ENCODE measurements at regions not wholly inside any gene's neighbourhood (a gene's known extent, or its start where the extent isn't known, plus 50 kb on each side); places are given as distances from the start of the nearest gene placed in this dataset.

DNA sequence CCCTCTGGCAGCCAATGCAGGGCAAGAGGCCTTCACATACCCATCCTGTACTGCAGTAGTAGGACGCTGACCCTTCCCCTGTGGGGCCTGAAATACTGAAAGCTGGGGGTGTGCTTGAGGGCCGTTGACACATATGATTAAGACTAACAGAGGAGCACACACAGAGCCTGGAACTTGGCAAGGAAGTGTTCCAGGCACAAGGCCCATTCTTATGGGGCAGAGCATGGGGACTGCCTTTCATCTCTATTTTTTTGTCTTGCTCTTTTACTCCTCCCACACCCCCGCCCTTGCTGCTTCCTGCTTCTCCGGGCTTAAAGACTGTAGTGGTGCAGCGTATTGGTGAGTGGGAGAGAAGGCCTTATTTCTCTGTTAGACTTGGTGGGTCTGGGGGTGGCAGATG lies 137.4 kb downstream of the BACH1 start:
- Histone ChIP-seq H3K4me3 (ENCODE audit: low read length) (no peak overlapping the region), H3K27ac (ENCODE audit: low read length) (no peak overlapping the region), H3K9me3 (ENCODE audit: control insufficient read depth, insufficient read depth, low read length) (no peaks in the 10 kb centered on the region), H3K4me1 (ENCODE audit: control insufficient read depth, insufficient read depth, low read length) (no peaks in the 10 kb centered on the region), H3K36me3 (ENCODE audit: control insufficient read depth, insufficient read depth, low read length) (no peaks in the 10 kb centered on the region), H3K27me3 (ENCODE audit: control insufficient read depth, insufficient read depth, low read length) (no peaks in the 10 kb centered on the region)
- H3K9me3 Mint-ChIP-seq = no peaks in the 10 kb centered on the region
- intact Hi-C loops (cut with micrococcal nuclease) = no loop called here
- H3K27me3 Mint-ChIP-seq (ENCODE audit: low read depth in 2 of 2) = no peaks in the 10 kb centered on the region
- H3K27ac Mint-ChIP-seq = peak overlapping the region in 1 of 2 donors; percentile 41
- 96% methylated on average over 4 of the region's 5 CpGs for WGBS (ENCODE audit: insufficient coverage)
- H3K36me3 Mint-ChIP-seq = no peaks in the 10 kb centered on the region
- TF ChIP-seq, protein P1, sequence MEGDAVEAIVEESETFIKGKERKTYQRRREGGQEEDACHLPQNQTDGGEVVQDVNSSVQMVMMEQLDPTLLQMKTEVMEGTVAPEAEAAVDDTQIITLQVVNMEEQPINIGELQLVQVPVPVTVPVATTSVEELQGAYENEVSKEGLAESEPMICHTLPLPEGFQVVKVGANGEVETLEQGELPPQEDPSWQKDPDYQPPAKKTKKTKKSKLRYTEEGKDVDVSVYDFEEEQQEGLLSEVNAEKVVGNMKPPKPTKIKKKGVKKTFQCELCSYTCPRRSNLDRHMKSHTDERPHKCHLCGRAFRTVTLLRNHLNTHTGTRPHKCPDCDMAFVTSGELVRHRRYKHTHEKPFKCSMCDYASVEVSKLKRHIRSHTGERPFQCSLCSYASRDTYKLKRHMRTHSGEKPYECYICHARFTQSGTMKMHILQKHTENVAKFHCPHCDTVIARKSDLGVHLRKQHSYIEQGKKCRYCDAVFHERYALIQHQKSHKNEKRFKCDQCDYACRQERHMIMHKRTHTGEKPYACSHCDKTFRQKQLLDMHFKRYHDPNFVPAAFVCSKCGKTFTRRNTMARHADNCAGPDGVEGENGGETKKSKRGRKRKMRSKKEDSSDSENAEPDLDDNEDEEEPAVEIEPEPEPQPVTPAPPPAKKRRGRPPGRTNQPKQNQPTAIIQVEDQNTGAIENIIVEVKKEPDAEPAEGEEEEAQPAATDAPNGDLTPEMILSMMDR (IDR thresholded peaks at IDR 0.05) = no peak
- DNase-seq = peak in 1 of 2 donors; percentile 60
- H3K4me3 Mint-ChIP-seq = no peak overlapping the region
- H3K4me1 Mint-ChIP-seq = no peaks in the 10 kb centered on the region
- no peak for ATAC-seq

DNA sequence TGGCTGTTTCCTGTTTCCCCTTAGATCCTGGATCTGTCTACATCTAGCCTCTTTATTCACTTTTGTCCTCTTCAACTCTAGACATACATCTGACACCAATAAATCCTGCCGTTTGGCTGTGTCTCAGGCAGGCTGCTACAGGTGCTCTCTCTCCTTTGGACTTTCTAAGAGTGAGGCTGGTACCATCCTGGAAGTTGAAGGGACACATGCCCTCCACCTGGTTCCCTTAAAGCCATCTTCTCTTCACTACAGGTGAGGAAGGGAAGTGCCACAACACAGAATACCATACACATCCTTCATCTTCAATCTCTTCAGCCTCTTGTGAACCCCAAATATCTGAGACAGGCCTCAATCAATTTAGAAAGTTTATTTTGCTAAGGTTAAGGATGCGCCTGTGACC lies 137.9 kb downstream of the BACH1 start:
- whole genome bisulfite sequencing (ENCODE audit: insufficient coverage) = 100% methylated on average over 2 of the region's 2 CpGs
- peak in 1 of 2 donors; percentile 13 for DNase-seq

DNA sequence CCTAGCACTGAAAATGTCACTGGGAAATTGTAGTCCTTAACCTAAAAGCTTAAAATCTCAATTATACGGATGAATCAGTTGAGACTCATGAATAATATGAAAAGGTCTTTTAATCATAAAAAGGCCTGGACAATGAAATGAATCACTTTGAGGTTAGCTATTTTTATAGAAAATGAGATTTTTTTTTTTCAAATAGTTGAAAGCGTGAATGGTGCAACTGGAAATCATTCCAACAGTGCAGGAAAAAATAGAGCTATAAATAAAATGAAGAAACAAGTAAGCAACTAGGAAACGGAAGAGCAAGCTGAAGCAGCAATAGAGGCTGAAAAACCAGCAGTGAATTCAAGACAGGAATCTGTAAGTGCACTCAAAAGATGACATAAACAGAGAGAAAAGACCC lies 142.9 kb downstream of the BACH1 start:
- H3K4me3 ChIP-seq (ENCODE audit: low read length) = no peak overlapping the region
- no peak overlapping the region for H3K27ac ChIP-seq (ENCODE audit: low read length)
- no peak overlapping the region for H3K4me3 Mint-ChIP-seq
- TF ChIP-seq, protein P1 (IDR thresholded peaks at IDR 0.05) = no peak
- WGBS (ENCODE audit: insufficient coverage) = 84% methylated on average over 2 of the region's 3 CpGs
- H3K4me1 ChIP-seq (ENCODE audit: control insufficient read depth, insufficient read depth, low read length) = no peaks in the 10 kb centered on the region
- no peak for DNase-seq
- H3K27ac Mint-ChIP-seq = no peak overlapping the region
- no peaks in the 10 kb centered on the region for H3K4me1 Mint-ChIP-seq
- no peaks in the 10 kb centered on the region for H3K9me3 Mint-ChIP-seq
- H3K36me3 ChIP-seq (ENCODE audit: control insufficient read depth, insufficient read depth, low read length) = no peaks in the 10 kb centered on the region
- ATAC-seq = no peak
- no peaks in the 10 kb centered on the region for H3K27me3 ChIP-seq (ENCODE audit: control insufficient read depth, insufficient read depth, low read length)
- intact Hi-C loops (cut with micrococcal nuclease) = no loop called here
- no peaks in the 10 kb centered on the region for H3K27me3 Mint-ChIP-seq (ENCODE audit: low read depth in 2 of 2)
- H3K9me3 ChIP-seq (ENCODE audit: control insufficient read depth, insufficient read depth, low read length) = no peaks in the 10 kb centered on the region
- H3K36me3 Mint-ChIP-seq = no peaks in the 10 kb centered on the region

More for the DNA sequence above, 137.9 kb downstream of the BACH1 start:
- peak overlapping the region in 1 of 2 donors; percentile 41 for H3K27ac Mint-ChIP-seq
- TF ChIP-seq, protein P1 (IDR thresholded peaks at IDR 0.05) = no peak
- intact Hi-C loops (cut with micrococcal nuclease) = no loop called here
- H3K9me3 Mint-ChIP-seq = no peaks in the 10 kb centered on the region
- Histone ChIP-seq H3K27me3 (ENCODE audit: control insufficient read depth, insufficient read depth, low read length) (no peaks in the 10 kb centered on the region), H3K36me3 (ENCODE audit: control insufficient read depth, insufficient read depth, low read length) (no peaks in the 10 kb centered on the region), H3K4me3 (ENCODE audit: low read length) (no peak overlapping the region), H3K9me3 (ENCODE audit: control insufficient read depth, insufficient read depth, low read length) (no peaks in the 10 kb centered on the region), H3K4me1 (ENCODE audit: control insufficient read depth, insufficient read depth, low read length) (no peaks in the 10 kb centered on the region), H3K27ac (ENCODE audit: low read length) (no peak overlapping the region)
- ATAC-seq = no peak
- no peaks in the 10 kb centered on the region for H3K36me3 Mint-ChIP-seq
- no peaks in the 10 kb centered on the region for H3K27me3 Mint-ChIP-seq (ENCODE audit: low read depth in 2 of 2)
- peak overlapping the region; percentile 48 for H3K4me3 Mint-ChIP-seq
- H3K4me1 Mint-ChIP-seq = no peaks in the 10 kb centered on the region

DNA sequence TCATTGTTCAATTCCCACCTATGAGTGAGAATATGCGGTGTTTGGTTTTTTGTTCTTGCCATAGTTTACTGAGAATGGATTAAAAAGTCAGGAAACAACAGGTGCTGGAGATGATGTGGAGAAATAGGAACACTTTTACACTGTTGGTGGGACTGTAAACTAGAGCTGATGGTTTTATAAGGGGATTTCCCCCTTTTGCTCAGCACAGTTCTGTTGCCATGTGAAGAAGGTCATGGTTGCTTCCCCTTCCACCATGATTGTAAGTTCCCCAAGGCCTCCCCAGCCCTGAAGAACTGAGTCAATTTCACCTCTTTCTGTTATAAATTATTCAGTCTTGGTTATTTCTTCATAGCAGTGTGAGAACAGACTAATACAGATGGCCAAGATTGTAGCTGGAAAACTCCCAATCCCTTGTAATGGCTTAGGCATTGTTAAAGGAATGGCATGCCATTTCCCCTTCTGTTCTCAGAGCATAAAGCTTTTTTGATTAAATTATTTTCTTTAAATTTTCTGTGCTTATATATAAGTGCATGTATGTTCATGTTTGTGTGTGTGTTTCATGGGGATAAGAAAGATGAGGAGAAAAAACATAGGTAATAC lies 144.8 kb downstream of the BACH1 start:
- Mint-ChIP-seq H3K27me3 (ENCODE audit: low read depth in 2 of 2) (no peaks in the 10 kb centered on the region), H3K9me3 (no peaks in the 10 kb centered on the region), H3K36me3 (no peaks in the 10 kb centered on the region), H3K27ac (no peak overlapping the region), H3K4me3 (no peak overlapping the region), H3K4me1 (no peaks in the 10 kb centered on the region)
- H3K4me1 ChIP-seq (ENCODE audit: control insufficient read depth, insufficient read depth, low read length) = no peaks in the 10 kb centered on the region
- no peaks in the 10 kb centered on the region for H3K27me3 ChIP-seq (ENCODE audit: control insufficient read depth, insufficient read depth, low read length)
- no CpG with 5 or more reads among the region's 1 CpG for WGBS (ENCODE audit: insufficient coverage)
- TF ChIP-seq, protein P1 (IDR thresholded peaks at IDR 0.05) = no peak
- no peak overlapping the region for H3K4me3 ChIP-seq (ENCODE audit: low read length)
- no peak overlapping the region for H3K27ac ChIP-seq (ENCODE audit: low read length)
- intact Hi-C loops (cut with micrococcal nuclease) = no loop called here
- H3K9me3 ChIP-seq (ENCODE audit: control insufficient read depth, insufficient read depth, low read length) = no peaks in the 10 kb centered on the region
- H3K36me3 ChIP-seq (ENCODE audit: control insufficient read depth, insufficient read depth, low read length) = no peaks in the 10 kb centered on the region
- ATAC-seq (no peak), DNase-seq (no peak)
